ENCODE measurements at regions not wholly inside any gene's neighbourhood (a gene's known extent, or its start where the extent isn't known, plus 50 kb on each side); places are given as distances from the start of the nearest gene placed in this dataset.

GRCh38 chr1:30273456-30273855 is 449.9 kb downstream of the MATN1 start:
- H3K4me3 ChIP-seq (ENCODE audit: insufficient read depth, low read depth, low read length, poor library complexity, severe bottlenecking): no peak overlapping the region

GRCh38 chr1:30273021-30273325 is 450.4 kb downstream of the MATN1 start:
- Histone ChIP-seq H3K9me3 (ENCODE audit: control insufficient read depth, low read length) (no peaks in the 10 kb centered on the region), H3K4me3 (ENCODE audit: insufficient read depth, low read depth, low read length, poor library complexity, severe bottlenecking) (no peak overlapping the region), H3K36me3 (ENCODE audit: control insufficient read depth, insufficient read depth, low read length) (no peaks in the 10 kb centered on the region), H3K27me3 (replicated peaks; ENCODE audit: control insufficient read depth, insufficient read depth, low read length, poor library complexity, severe bottlenecking) (no peaks in the 10 kb centered on the region), H3K27ac (ENCODE audit: insufficient read depth, low read length, poor library complexity, severe bottlenecking) (no peak overlapping the region), H3K4me1 (ENCODE audit: control insufficient read depth, insufficient read depth, low read length, poor library complexity, severe bottlenecking) (no peaks in the 10 kb centered on the region)
- no peak for DNase-seq

More at GRCh38 chr1:30273456-30273855, 449.9 kb downstream of the MATN1 start:
- Histone ChIP-seq H3K27ac (ENCODE audit: insufficient read depth, low read length, poor library complexity, severe bottlenecking) (no peak overlapping the region), H3K9me3 (ENCODE audit: control insufficient read depth, low read length) (no peaks in the 10 kb centered on the region), H3K4me1 (ENCODE audit: control insufficient read depth, insufficient read depth, low read length, poor library complexity, severe bottlenecking) (no peaks in the 10 kb centered on the region), H3K27me3 (replicated peaks; ENCODE audit: control insufficient read depth, insufficient read depth, low read length, poor library complexity, severe bottlenecking) (no peaks in the 10 kb centered on the region), H3K36me3 (ENCODE audit: control insufficient read depth, insufficient read depth, low read length) (no peaks in the 10 kb centered on the region)
- DNase-seq: no peak

DNA sequence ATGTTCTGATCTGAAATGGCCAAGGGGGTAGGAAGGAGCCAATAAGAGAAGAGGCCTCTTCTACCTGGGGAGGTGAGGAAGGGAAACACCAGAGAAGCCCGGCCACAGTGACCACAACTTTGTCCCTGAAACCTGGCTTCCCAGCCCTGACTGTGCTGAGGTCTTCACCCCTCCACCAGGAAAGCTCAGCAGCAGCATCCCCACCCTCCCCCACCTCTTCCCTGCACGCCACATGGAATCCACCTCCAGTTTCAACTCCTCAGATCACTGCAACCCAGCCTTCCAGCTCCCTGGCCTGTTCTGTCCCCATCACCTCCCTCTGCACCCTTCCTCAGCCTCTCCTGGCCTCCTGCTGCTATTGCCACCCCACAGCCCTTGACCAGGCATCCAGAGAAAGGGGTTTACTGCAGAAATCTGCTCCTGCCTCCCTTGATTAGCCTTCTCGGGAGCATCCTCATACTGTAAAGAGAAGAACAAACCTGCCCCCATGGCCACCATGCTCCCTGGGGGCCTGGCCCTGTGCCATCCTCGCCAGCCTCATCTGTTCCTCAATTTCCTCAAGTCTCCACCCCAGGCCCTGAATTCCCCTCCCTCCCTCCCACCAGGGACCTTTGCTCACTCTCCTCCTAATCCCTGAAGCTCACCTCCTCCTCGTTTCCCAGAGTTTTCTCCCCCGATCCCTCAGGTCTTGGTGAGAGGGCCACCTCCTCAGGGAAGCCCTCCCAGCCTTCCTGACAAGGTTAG is 450.9 kb downstream of the MATN1 start:
- Histone ChIP-seq H3K4me1 (ENCODE audit: control insufficient read depth, insufficient read depth, low read length, poor library complexity, severe bottlenecking) (no peaks in the 10 kb centered on the region), H3K27me3 (replicated peaks; ENCODE audit: control insufficient read depth, insufficient read depth, low read length, poor library complexity, severe bottlenecking) (no peaks in the 10 kb centered on the region), H3K27ac (ENCODE audit: insufficient read depth, low read length, poor library complexity, severe bottlenecking) (no peak overlapping the region), H3K36me3 (ENCODE audit: control insufficient read depth, insufficient read depth, low read length) (no peaks in the 10 kb centered on the region), H3K9me3 (ENCODE audit: control insufficient read depth, low read length) (no peaks in the 10 kb centered on the region), H3K4me3 (ENCODE audit: insufficient read depth, low read depth, low read length, poor library complexity, severe bottlenecking) (no peak overlapping the region)
- no peak for DNase-seq

DNA sequence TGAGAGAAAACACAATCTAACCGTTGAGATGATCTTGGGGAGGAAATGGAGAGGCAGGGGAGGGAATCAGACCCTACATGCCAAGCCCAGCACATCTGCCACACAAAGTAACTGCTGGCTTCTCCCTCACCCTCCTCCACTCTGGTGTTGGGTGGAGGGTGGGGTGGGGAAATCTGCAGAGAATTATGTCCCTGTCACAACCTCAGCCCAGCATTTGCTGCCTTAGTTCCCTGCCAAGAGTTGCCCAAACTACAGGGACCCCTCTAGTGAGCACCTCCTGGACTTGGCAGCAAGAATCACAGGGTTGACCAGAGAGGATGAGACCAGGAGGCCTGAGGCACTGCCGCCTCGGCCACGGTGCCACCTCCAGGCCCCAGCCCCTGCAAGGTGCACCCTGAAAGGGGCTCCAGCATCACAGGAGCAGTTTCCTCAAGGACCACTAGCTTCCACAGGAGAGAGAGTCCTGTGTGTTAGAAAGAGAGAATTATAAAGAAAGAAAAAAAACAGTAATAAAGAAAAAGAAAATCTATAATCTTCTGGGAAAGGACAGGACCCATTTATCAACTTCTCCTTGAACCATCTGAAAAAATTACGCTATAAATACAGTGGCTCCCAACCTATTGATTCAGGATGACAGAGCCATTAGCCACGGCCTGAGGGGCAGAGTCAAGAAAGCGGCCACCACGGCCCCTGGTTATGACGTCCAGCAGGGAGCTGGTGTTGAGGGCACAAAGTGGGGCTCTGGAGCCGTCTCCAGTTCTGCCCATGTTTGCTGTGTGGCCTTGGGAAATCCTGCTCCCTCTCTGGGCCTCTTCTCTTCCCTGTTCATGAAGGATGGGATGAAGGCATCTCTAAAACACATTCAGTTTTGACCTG is 451.7 kb downstream of the MATN1 start:
- Histone ChIP-seq H3K4me1 (ENCODE audit: control insufficient read depth, insufficient read depth, low read length, poor library complexity, severe bottlenecking) (no peaks in the 10 kb centered on the region), H3K27ac (ENCODE audit: insufficient read depth, low read length, poor library complexity, severe bottlenecking) (no peak overlapping the region), H3K9me3 (ENCODE audit: control insufficient read depth, low read length) (no peaks in the 10 kb centered on the region), H3K36me3 (ENCODE audit: control insufficient read depth, insufficient read depth, low read length) (no peaks in the 10 kb centered on the region), H3K27me3 (replicated peaks; ENCODE audit: control insufficient read depth, insufficient read depth, low read length, poor library complexity, severe bottlenecking) (no peaks in the 10 kb centered on the region), H3K4me3 (ENCODE audit: insufficient read depth, low read depth, low read length, poor library complexity, severe bottlenecking) (no peak overlapping the region)
- DNase-seq: no peak

- Histone ChIP-seq H3K4me1 (ENCODE audit: control insufficient read depth, insufficient read depth, low read length, poor library complexity, severe bottlenecking) (no peaks in the 10 kb centered on the region), H3K9me3 (ENCODE audit: control insufficient read depth, low read length) (no peaks in the 10 kb centered on the region), H3K4me3 (ENCODE audit: insufficient read depth, low read depth, low read length, poor library complexity, severe bottlenecking) (no peak overlapping the region), H3K36me3 (ENCODE audit: control insufficient read depth, insufficient read depth, low read length) (no peaks in the 10 kb centered on the region), H3K27me3 (replicated peaks; ENCODE audit: control insufficient read depth, insufficient read depth, low read length, poor library complexity, severe bottlenecking) (no peaks in the 10 kb centered on the region), H3K27ac (ENCODE audit: insufficient read depth, low read length, poor library complexity, severe bottlenecking) (no peak overlapping the region)
- no peak for DNase-seq
These were observed 452.9 kb downstream of the MATN1 start for GRCh38 chr1:30270461-30270860.

- H3K4me3 ChIP-seq (ENCODE audit: insufficient read depth, low read depth, low read length, poor library complexity, severe bottlenecking): no peak overlapping the region
- no peaks in the 10 kb centered on the region for H3K27me3 ChIP-seq (replicated peaks; ENCODE audit: control insufficient read depth, insufficient read depth, low read length, poor library complexity, severe bottlenecking)
- no peak for DNase-seq
- H3K27ac ChIP-seq (ENCODE audit: insufficient read depth, low read length, poor library complexity, severe bottlenecking): no peak overlapping the region
- no peaks in the 10 kb centered on the region for H3K9me3 ChIP-seq (ENCODE audit: control insufficient read depth, low read length)
- H3K36me3 ChIP-seq (ENCODE audit: control insufficient read depth, insufficient read depth, low read length): no peaks in the 10 kb centered on the region
- H3K4me1 ChIP-seq (ENCODE audit: control insufficient read depth, insufficient read depth, low read length, poor library complexity, severe bottlenecking): no peaks in the 10 kb centered on the region
These were observed 454.3 kb downstream of the MATN1 start for GRCh38 chr1:30268923-30269666.

GRCh38 chr1:30267856-30268255 is 455.5 kb downstream of the MATN1 start:
- Histone ChIP-seq H3K27ac (ENCODE audit: insufficient read depth, low read length, poor library complexity, severe bottlenecking) (no peak overlapping the region), H3K36me3 (ENCODE audit: control insufficient read depth, insufficient read depth, low read length) (no peaks in the 10 kb centered on the region), H3K4me1 (ENCODE audit: control insufficient read depth, insufficient read depth, low read length, poor library complexity, severe bottlenecking) (no peaks in the 10 kb centered on the region), H3K27me3 (replicated peaks; ENCODE audit: control insufficient read depth, insufficient read depth, low read length, poor library complexity, severe bottlenecking) (peaks cover 3% of the 10 kb centered on the region), H3K9me3 (ENCODE audit: control insufficient read depth, low read length) (no peaks in the 10 kb centered on the region), H3K4me3 (ENCODE audit: insufficient read depth, low read depth, low read length, poor library complexity, severe bottlenecking) (no peak overlapping the region)
- DNase-seq: no peak

- H3K4me1 ChIP-seq (ENCODE audit: control insufficient read depth, insufficient read depth, low read length, poor library complexity, severe bottlenecking): no peaks in the 10 kb centered on the region
- H3K36me3 ChIP-seq (ENCODE audit: control insufficient read depth, insufficient read depth, low read length): no peaks in the 10 kb centered on the region
- no peak overlapping the region for H3K27ac ChIP-seq (ENCODE audit: insufficient read depth, low read length, poor library complexity, severe bottlenecking)
- H3K27me3 ChIP-seq (replicated peaks; ENCODE audit: control insufficient read depth, insufficient read depth, low read length, poor library complexity, severe bottlenecking): peaks cover 3% of the 10 kb centered on the region
- H3K4me3 ChIP-seq (ENCODE audit: insufficient read depth, low read depth, low read length, poor library complexity, severe bottlenecking): no peak overlapping the region
- no peaks in the 10 kb centered on the region for H3K9me3 ChIP-seq (ENCODE audit: control insufficient read depth, low read length)
- no peak for DNase-seq
These were observed 456.3 kb downstream of the MATN1 start for GRCh38 chr1:30267046-30267445.

DNA sequence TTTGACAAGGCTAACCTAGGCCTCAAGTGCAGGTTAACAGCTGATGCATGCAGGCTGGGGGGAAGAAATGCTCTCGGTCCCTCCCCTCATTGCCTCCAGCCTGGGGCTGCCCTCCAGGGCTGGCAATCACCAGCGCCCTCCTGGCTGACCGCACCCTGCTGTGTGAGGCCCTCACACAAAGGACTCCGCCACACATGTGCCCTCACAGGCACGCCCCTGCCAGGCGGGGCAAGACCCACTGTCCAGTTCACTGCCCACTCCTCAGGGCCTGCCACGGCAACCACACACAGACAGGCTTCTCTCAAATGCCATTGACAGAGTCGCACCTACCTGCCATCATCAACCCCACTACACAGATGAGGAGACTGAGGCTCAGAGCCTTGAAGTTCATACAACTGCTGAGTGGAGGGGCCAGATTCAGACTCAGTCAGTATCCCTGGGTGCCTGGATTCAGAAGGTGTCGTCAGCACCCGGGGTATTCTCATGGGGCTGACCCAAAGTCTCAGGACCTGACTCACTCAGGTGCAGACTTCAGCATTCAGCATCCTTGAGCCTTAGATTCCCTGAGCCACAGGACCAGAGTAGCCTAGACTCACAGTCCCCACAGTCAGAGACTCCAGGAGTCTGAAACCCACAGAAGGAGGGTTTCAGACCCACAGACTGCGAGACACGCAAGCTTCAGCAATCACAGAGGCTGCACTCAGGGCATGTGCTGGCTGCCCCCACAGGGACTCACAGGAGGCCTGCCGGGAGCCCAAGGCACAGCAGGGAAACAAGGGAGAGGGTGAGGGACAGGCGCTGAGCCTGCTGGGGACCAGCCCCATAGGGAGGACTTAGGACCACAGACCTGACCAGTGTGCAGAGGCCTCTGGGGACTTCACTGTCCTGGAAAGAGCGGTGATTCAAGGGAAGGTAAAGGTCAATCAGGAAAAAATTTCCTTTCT is 458.0 kb downstream of the MATN1 start:
- H3K27me3 ChIP-seq (replicated peaks; ENCODE audit: control insufficient read depth, insufficient read depth, low read length, poor library complexity, severe bottlenecking): peaks cover 3% of the 10 kb centered on the region
- no peak overlapping the region for H3K4me3 ChIP-seq (ENCODE audit: insufficient read depth, low read depth, low read length, poor library complexity, severe bottlenecking)
- H3K4me1 ChIP-seq (ENCODE audit: control insufficient read depth, insufficient read depth, low read length, poor library complexity, severe bottlenecking): no peaks in the 10 kb centered on the region
- H3K36me3 ChIP-seq (ENCODE audit: control insufficient read depth, insufficient read depth, low read length): no peaks in the 10 kb centered on the region
- H3K27ac ChIP-seq (ENCODE audit: insufficient read depth, low read length, poor library complexity, severe bottlenecking): no peak overlapping the region
- no peak for DNase-seq
- H3K9me3 ChIP-seq (ENCODE audit: control insufficient read depth, low read length): no peaks in the 10 kb centered on the region
